ENCODE measurements at regions not wholly inside any gene's neighbourhood (a gene's known extent, or its start where the extent isn't known, plus 50 kb on each side); places are given as distances from the start of the nearest gene placed in this dataset.

- TF ChIP-seq CTCF (IDR thresholded peaks at IDR 0.05) (no peak), POLR2A (IDR thresholded peaks at IDR 0.05) (no peak)
Measured at GRCh38 chr5:57720656-57721055, 238.0 kb upstream of the ACTBL2 start.
